ENCODE measurements at regions not wholly inside any gene's neighbourhood (a gene's known extent, or its start where the extent isn't known, plus 50 kb on each side); places are given as distances from the start of the nearest gene placed in this dataset.

GRCh38 chr10:31660300-31660699 is 268.3 kb downstream of the ARHGAP12 start:
- TF ChIP-seq CTCF (optimal IDR thresholded peaks at IDR 0.05 in 1 of 3, IDR thresholded peaks at IDR 0.05 in 1 of 3, conservative IDR thresholded peaks at IDR 0.05 in 1 of 3; ENCODE audit: extremely low read depth in 1 of 3, insufficient read depth in 2 of 3, low read length in 3 of 3) (no peak), EZH2 (IDR thresholded peaks at IDR 0.05; ENCODE audit: low read length) (no peak)
